ENCODE measurements at regions not wholly inside any gene's neighbourhood (a gene's known extent, or its start where the extent isn't known, plus 50 kb on each side); places are given as distances from the start of the nearest gene placed in this dataset.

DNA sequence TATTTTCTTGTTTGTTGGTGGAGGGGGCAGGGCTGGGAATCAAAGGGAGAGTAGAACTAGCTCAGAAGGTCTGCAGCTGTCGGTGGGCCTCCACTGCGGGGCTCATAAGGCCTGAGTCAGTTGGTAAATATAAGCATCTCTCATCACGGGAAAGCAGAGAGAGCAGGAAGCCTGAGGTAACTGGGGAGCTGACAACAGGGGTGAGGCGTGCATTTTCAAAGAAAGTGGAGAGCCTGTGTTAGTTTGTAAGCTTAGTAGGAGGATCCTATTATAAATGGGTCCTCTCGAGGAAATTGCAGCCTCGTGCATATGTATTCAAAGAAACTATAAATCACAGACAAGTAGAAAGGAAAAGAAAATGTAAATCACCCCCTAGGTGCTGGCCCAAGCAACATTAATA, 221.0 kb upstream of the CDH13 start:
- no peak for DNase-seq (ENCODE audit: low read depth)

GRCh38 chr16:82404586-82405315, 222.0 kb upstream of the CDH13 start:
- no peak for DNase-seq (ENCODE audit: low read depth)

DNA sequence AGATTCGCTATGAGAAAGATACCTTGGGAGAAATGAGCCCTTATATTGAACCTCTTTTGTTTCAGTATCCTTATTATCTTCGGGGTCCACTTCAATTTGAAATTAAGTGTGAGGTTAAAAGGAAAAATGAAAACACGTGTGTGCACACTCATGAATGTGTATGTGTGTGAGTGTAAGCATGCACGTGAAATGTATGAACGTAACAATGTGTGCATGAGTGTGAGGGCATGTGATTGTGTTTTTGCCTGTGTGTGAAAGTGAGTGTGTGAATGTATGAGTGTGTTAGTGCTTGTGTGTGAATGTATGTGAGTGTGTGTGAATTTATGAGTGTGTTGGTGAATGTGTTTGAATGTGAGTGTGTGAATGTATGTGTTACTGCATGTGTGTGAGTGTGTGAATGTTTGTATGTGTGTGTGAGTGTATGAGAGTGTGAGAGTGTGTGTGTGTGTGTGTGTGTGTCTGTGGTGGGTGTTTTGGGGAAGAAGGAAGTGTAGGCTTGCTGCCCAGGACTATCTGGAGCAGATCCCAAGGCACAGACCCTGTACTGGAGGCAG, 224.0 kb upstream of the CDH13 start:
- no peak for DNase-seq (ENCODE audit: low read depth)

DNA sequence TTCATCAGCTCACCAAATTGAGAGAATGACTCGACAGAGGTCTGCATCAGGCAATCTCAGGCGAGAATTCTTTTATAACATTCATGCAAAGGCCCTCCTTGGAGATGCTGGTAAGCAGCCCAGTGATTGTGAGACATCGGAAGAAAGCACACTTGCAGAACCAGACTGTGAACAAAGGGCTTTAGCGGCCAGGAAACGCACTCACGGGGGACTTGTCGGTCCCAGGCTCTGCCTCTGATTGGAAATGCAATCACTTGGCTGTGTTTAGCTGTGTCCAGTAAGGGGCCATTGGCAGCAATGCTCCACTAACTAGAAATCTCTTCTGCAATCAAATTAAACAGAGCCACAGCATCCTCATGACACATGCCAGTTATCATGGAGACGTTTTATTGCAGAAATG, 226.7 kb upstream of the CDH13 start:
- DNase-seq (ENCODE audit: low read depth): no peak

DNA sequence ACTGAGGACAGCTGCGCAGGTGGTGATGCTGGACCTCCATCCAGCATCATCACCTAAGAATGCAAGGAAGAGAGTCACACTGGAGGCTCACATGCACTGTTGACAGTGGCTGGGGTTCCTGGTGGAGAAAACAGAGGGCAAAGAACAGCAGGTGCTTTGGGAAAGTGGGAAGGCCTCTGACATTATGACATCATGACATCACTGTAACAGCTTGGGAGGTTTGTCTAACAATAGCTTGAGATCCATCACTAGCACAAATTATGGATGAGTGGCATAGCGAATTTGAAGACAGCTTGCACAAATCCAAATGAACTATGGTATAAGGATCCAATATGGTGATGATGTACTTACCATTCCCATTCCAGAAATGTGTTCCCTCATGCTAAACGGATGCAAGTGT, 226.5 kb upstream of the MPHOSPH6 start:
- no peak for DNase-seq (ENCODE audit: low read depth)

DNA sequence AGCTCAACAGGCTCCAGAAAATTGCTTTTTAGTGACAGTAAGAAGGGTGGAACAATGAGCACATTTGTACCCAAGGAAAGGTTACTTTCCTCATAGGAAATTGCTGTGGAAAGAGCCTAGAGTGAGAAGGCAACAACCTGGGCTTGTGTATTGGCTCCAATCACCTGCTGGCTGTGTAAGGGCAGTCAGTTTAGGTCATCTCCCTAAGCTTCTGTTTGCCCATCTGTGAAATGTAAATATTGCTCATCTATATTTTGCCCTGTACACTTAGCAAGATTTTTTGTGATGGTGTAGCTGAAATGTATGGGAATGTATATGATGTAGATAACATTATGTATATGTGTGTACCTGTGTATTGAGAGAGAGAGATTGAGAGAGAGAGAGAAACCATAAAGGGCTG, 225.2 kb upstream of the MPHOSPH6 start:
- DNase-seq (ENCODE audit: low read depth): no peak

GRCh38 chr16:82391690-82392089, 221.7 kb upstream of the MPHOSPH6 start:
- DNase-seq (ENCODE audit: low read depth): no peak

DNA sequence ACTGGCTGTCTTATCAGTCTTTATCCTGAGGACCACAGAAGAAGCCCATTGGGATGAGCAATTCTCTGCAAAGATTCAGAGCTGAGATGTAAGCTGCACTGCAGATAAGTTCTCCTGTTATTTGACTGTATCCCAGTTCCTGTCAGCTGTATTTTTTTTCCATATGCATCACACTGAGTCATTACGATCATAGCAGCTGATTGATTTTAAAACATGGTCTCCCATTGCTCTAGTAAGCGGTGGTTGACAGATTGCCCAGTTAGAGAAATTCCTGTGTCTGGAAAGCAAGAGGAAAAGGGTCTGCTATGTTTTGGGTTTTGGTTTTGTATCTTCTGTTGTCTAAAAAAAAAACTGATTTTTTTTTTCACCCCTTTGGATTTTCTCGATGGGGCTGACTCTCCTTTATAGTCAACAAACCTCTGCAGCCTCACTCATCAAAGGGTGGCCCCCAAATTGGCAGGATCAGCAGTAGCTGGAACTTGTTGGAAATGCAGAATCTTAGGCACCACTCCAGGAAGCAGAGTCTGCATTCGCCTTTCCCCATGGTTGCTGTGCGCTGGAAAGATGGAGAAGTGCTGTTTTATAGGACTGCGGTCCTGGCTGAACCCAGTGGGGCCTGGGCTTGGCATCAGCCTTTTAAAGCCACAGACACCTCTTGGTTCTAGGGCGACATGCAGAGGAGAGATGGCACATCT, 220.1 kb upstream of the MPHOSPH6 start:
- no peak for DNase-seq (ENCODE audit: low read depth)

DNA sequence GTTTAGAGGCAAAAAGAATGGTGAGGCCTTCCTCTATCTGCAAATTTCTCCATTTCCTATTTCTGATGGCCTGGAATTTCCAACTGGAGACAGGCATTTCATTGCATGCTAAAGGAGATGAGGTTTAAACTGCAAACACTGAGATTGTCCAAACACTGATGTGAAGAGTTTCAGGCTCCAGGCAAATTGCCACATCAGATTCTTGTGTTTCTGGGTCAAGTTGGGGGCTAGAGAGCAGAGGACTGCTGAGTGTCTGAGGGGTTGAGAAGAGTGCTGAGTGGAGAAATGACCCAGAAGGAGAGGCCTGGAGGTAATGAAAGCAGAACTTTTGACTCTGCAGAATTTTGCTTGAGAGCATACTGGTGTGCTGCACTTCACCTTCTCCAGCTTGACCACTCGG, 216.7 kb upstream of the MPHOSPH6 start:
- no peak for DNase-seq (ENCODE audit: low read depth)

DNA sequence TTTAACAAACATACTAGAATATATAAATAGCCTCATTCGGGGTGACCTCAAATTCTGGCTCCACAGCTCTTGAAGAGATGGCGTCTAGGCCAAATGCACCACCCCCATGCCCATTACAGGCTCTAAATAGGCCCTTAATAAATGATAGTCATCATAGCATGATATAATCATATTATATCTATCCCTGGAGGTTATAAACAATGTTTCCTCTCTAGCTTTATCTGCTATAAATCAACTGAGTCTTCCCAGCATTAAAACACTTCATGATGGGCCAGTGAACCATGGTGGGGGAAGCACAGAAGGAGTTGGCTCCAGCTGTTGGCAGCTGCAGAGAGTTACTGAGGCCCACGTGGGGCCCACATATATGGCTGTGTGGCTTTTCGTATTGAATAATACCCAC, 214.9 kb upstream of the MPHOSPH6 start:
- no peak for DNase-seq (ENCODE audit: low read depth)

DNA sequence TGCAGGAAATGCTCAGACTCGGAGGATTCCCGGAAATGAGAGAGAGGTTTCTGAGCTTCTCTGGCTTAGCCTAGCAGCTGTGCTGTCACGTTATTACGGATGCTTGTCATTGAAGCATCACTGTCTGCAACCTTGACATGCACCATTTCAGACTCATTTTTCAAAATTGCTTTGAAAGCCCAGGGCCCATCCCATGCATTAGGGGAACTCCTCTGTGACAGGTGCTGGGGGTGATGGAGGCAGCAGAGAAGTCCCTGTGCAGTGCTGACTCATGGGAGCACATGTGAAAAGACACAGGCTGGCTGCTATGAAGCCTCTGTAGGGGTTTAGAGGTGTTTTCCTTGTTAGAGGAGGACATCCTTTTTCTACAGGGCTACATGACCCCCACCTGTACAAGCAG, 214.0 kb upstream of the MPHOSPH6 start:
- no peak for DNase-seq (ENCODE audit: low read depth)

GRCh38 chr16:82382521-82382920, 212.5 kb upstream of the MPHOSPH6 start:
- no peak for DNase-seq (ENCODE audit: low read depth)

DNA sequence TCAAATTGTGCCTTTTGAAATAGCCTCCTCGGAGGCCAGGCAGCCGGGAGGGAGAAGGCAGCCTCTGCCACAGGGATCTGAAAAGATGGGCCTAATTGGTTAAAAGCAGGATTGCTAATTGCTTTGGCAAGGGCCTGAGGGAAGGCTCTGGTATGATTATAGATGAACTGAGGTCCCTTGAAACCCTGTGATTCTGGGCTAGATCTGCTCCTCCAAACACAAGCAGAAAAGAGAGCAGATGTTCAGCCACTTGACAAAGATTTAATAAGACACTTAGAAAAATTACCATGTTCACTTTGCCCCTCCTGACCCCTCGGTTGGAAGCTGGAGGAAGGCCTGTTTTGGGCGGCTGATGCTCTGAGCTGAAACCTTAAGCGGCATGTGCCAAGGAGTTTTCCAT, 209.5 kb upstream of the MPHOSPH6 start:
- no peak for DNase-seq (ENCODE audit: low read depth)

DNA sequence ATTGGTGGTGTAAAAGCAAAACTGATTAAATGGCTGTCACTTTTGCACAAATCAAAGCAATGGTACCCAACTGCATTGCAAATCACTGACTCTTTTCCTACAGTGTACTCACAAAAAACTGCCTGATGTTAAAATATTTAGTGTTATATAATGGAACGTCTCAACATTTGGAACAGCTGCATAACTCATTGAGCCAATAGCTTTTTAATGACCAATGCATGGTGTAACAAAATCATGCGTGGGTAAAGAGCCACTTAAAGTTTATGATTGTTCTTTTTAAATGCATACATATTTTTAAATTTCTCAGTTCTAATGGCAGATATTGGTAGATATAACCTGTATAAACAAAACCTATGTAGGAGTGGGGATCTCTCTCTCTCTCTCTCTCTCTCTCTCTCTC, 204.0 kb upstream of the MPHOSPH6 start:
- no peak for DNase-seq (ENCODE audit: low read depth)

- no peak for DNase-seq (ENCODE audit: low read depth)
Measured at GRCh38 chr16:82370282-82370681, 200.3 kb upstream of the MPHOSPH6 start.

GRCh38 chr16:82368041-82368440, 198.0 kb upstream of the MPHOSPH6 start:
- no peak for DNase-seq (ENCODE audit: low read depth)

- no peak for DNase-seq (ENCODE audit: low read depth)
Measured at GRCh38 chr16:82366462-82366861, 196.4 kb upstream of the MPHOSPH6 start.

- DNase-seq (ENCODE audit: low read depth): no peak
Measured at GRCh38 chr16:82364690-82365089, 194.7 kb upstream of the MPHOSPH6 start.

DNA sequence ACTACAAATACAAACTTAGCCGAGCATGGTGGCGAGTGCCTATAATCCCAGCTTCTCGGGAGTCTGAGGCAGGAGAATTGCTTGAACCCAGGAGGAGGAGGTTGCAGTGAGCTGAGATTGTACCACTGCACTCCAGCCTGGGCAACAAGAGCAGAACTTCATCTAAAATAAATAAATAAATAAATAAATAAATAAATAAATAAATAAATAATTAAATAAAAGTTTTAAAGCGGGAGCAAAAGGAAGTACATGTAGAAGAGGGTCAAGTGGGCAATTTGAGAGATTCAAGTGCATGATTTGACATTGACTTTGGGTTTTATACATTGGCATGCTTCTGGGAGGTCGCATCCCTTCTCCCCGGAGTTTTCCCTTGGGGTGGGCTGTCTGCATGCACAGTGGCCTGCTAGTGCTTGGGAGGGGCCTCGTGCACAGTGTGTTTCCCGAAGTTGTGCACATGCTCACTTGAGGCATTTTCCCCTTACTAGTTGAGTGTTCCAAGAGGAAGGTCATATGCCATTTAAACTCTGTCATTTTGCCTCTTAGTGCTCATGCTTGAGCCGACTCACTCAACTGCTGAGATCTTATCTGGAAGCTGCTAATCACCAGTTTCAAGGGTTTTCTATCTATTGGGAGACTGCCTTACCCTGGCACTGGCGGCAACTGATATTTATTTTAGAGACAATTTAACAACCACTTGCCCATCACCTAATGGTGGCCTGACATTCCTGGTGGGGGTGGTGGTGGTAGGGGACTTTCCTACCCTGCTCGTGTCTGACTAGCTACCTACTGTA, 193.2 kb upstream of the MPHOSPH6 start:
- no peak for DNase-seq (ENCODE audit: low read depth)

DNA sequence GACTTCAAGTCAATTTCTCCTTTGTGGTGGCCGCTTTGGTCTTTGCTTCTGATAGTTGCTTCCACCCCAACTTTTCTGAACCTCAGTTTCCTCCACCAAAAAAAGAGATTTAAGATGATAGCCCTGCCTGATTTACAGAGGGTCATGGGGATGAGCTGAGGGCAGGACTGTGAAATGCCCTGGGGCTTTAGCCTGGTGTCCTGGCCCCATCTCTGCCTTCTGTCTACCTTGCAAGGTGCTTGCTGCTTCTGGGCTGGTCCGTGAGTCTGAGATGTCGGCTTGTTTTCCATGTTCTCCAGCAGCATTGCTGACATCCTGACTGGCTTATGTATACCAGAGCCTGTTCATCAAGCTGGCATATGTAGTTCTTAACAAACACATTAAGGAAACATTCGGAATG, 191.9 kb upstream of the MPHOSPH6 start:
- DNase-seq (ENCODE audit: low read depth): no peak

DNA sequence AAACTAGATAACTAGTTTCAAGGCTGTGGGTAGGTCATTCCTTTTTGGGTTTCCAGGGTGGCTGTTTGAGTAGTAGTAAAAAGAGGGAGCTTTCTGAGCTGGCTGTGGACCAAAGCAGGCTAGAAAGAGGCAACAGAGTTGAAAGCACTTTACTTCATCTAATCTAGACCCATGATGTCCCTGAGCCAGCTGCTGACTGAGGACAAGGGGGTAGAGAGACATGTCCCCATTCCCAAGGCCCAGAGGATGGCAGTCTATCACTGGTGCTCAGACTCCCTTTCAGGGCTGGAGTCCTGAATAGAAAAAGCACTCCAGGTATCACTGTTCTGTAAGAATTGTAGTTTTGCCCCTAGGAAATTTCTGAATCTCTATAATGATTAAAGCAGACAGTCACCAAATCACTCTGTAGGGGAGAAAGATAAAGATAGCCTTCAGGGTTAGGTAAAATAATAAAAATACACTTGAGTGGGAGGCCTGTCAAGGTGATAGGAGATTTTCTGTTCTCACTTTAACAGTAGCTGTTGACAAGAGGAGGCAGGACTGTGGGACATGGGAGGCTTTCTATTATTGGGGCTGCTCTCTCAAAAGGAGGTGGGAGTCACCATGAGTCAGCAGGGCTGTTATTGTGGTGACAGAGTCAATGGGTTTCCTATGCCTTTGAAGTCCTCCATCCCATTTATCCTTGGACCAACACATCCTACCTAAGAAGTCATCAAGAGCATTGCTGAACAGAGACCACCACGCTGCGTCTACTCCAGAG, 190.2 kb upstream of the MPHOSPH6 start:
- no peak for DNase-seq (ENCODE audit: low read depth)

DNA sequence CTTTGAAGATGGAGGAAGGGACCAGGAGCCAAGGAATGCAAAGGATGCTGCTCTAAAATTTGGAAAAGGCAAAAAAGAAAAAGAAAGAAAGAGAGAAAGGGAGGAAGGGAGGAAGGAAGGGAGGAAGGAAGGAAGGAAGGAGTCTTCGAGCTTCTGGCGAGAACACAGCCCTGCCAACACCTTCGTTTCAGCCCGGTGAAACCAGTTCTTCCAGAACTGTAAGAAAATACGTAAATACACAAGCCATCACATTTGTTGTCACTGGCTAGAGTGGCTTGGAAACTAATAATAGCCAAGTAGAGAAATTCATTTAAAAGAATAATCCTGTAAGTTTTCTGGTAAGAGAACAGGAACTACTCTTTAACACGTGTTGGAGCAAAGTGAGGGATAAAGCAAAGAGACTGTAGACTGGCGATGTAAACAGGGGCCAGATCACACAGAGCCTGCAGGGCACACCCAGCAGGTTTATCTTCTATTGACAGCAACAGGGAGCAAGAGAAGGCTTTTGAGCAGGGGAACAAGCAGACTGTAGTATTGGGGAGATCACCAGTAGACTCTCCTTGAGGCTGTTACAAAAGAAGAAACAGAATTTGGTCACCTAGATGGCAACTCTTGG, 188.7 kb upstream of the MPHOSPH6 start:
- no peak for DNase-seq (ENCODE audit: low read depth)
